ENCODE measurements at regions not wholly inside any gene's neighbourhood (a gene's known extent, or its start where the extent isn't known, plus 50 kb on each side); places are given as distances from the start of the nearest gene placed in this dataset.

DNA sequence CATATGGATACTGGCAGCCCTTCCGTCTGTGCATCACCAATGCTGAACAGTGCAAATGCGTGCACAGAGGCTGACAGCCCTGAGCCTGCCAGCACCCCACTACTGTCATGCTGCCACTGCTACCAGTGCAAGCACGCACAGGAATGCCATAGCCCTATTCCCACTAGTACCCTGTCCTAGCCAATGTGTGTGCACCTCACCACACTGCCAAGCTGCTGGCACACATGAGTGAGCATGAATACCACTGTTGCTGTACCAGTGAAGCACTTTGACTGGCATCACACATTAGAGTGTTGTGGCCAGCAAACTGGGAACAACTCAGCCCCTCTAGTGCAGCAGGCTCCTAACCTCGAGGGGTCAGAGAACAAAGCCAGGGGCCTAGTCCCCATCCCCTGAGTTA lies 102.9 kb upstream of the PCDH10 start:
- DNase-seq (ENCODE audit: low spot score) = no peak
- no peak for TF ChIP-seq CTCF (IDR thresholded peaks at IDR 0.05; ENCODE audit: extremely low read depth, missing control alignments)

GRCh38 chr4:133058701-133059100 lies 90.4 kb upstream of the PCDH10 start:
- no peak for DNase-seq (ENCODE audit: low spot score)
- TF ChIP-seq CTCF (IDR thresholded peaks at IDR 0.05; ENCODE audit: extremely low read depth, missing control alignments) = no peak

GRCh38 chr4:133059117-133059516 lies 90.0 kb upstream of the PCDH10 start:
- no peak for DNase-seq (ENCODE audit: low spot score)
- no peak for TF ChIP-seq CTCF (IDR thresholded peaks at IDR 0.05; ENCODE audit: extremely low read depth, missing control alignments)

GRCh38 chr4:133062851-133063250 lies 86.2 kb upstream of the PCDH10 start:
- DNase-seq (ENCODE audit: low spot score) = no peak
- no peak for TF ChIP-seq CTCF (IDR thresholded peaks at IDR 0.05; ENCODE audit: extremely low read depth, missing control alignments)

- DNase-seq (ENCODE audit: low spot score) = no peak
- no peak for TF ChIP-seq CTCF (IDR thresholded peaks at IDR 0.05; ENCODE audit: extremely low read depth, missing control alignments)
These were observed 81.0 kb upstream of the PCDH10 start for GRCh38 chr4:133068083-133068482.

- no peak for DNase-seq (ENCODE audit: low spot score)
- no peak for TF ChIP-seq CTCF (IDR thresholded peaks at IDR 0.05; ENCODE audit: extremely low read depth, missing control alignments)
These were observed 67.8 kb upstream of the PCDH10 start for GRCh38 chr4:133081246-133081645.

GRCh38 chr4:133084421-133084820 lies 64.7 kb upstream of the PCDH10 start:
- TF ChIP-seq CTCF (IDR thresholded peaks at IDR 0.05; ENCODE audit: extremely low read depth, missing control alignments) = no peak
- no peak for DNase-seq (ENCODE audit: low spot score)
